AG09309 (cell line): ENCODE measurements at regions not wholly inside any gene's neighbourhood (a gene's known extent, or its start where the extent isn't known, plus 50 kb on each side); places are given as distances from the start of the nearest gene placed in this dataset.

ENCODE experiments used
- DNase-seq: peaks from one replicate; pipeline ENCODE4 v3.0.0-alpha.2; 2010; ENCODE audit warnings: low read depth
- H3K4me3 ChIP-seq: 2 replicates; pipeline ENCODE4 v1.5.1; 2011; ENCODE audit warnings: mild to moderate bottlenecking, low read depth, low read length, moderate library complexity; ENCODE audit not compliant: control insufficient read depth
- CTCF ChIP-seq: IDR thresholded peaks from 2 replicates; pipeline ENCODE4 v1.5.1; 2011; ENCODE audit warnings: mild to moderate bottlenecking, low read depth, low read length, inconsistent platforms; ENCODE audit not compliant: insufficient read depth, control insufficient read depth; ENCODE audit errors: missing control alignments

- H3K4me3 ChIP-seq = no peak overlapping the region
- TF ChIP-seq CTCF = no peak
- no peak for DNase-seq
These were observed 107.1 kb upstream of the ITGB1 start for GRCh38 chr10:33065111-33065510.

GRCh38 chr10:33064706-33065105, 106.7 kb upstream of the ITGB1 start:
- TF ChIP-seq CTCF = no peak
- DNase-seq = no peak
- no peak overlapping the region for H3K4me3 ChIP-seq

- DNase-seq = no peak
- no peak for TF ChIP-seq CTCF
- H3K4me3 ChIP-seq = no peak overlapping the region
These were observed 99.6 kb upstream of the ITGB1 start for GRCh38 chr10:33057620-33058019.

GRCh38 chr10:33056828-33057596, 99.0 kb upstream of the ITGB1 start:
- no peak overlapping the region for H3K4me3 ChIP-seq
- no peak for DNase-seq
- TF ChIP-seq CTCF = no peak

GRCh38 chr10:33055625-33056024, 97.6 kb upstream of the ITGB1 start:
- DNase-seq = no peak
- no peak for TF ChIP-seq CTCF
- H3K4me3 ChIP-seq = no peak overlapping the region

GRCh38 chr10:33052915-33053810, 95.1 kb upstream of the ITGB1 start:
- DNase-seq = no peak
- no peak overlapping the region for H3K4me3 ChIP-seq
- no peak for TF ChIP-seq CTCF
